HepG2 (cell line): ENCODE measurements at regions not wholly inside any gene's neighbourhood (a gene's known extent, or its start where the extent isn't known, plus 50 kb on each side); places are given as distances from the start of the nearest gene placed in this dataset.

Experiments used
- ATAC-seq: fragments of 200-7000 bp; cut with Tn5 transposase; 3 replicates; pipeline ENCODE4 v1.9.1; 2020; ENCODE audit warnings: mild to moderate bottlenecking, moderate library complexity
- BruUV-seq: library from RNA; stranded (reverse); fragments of 400-500 nt; replicated peaks from 2 replicates; lab custom pipeline; 2021; lab: Mats Ljungman, UMichigan
- CTCF ChIA-PET: fragments of 300-600 bp; formaldehyde crosslinking; extraction: SDS; loops from one replicate; lab custom pipeline; 2021; ENCODE audit warnings: low total read pairs, inconsistent platforms, low intra/inter-chr PET ratio; lab: Yijun Ruan, JAX
- POLR2A ChIA-PET: fragments of 350-600 bp; sonication (Branson Sonifier 250); formaldehyde crosslinking; loops from one replicate; lab custom pipeline; 2020; ENCODE audit warnings: antibody characterized with exemption, inconsistent platforms; lab: Yijun Ruan, JAX
- DNase-seq: peaks from one replicate; pipeline ENCODE4 v3.0.0-alpha.2; 2015; ENCODE audit warnings: low spot score
- FAIRE-seq: peaks from 3 replicates; lab custom pipeline; 2011; peaks lifted over from hg19 to GRCh38; lab: Jason Lieb, UNC
- H2AFZ ChIP-seq: one replicate; pipeline ENCODE4 v1.6.1; 2011; ENCODE audit warnings: low read length, inconsistent platforms
- H3K27ac ChIP-seq: fragments of 300-600 bp; 3 replicates; pipeline ENCODE4 v1.8.0; 2011; ENCODE audit warnings: mixed run types, mild to moderate bottlenecking, mixed read lengths, low read length, inconsistent platforms; ENCODE audit not compliant: insufficient read depth; ENCODE audit errors: extremely low read length
- H3K27me3 ChIP-seq, 2 experiments: fragments of 200-600 bp in 1 of 2; 2 replicates in 1 of 2; 3 replicates in 1 of 2; pipeline versions ENCODE4 v1.6.0 to v1.8.0; 2011; ENCODE audit warnings: low read length in 2 of 2, mild to moderate bottlenecking in 2 of 2, moderate library complexity in 2 of 2, inconsistent platforms in 1 of 2; ENCODE audit not compliant: insufficient read depth in 2 of 2, control insufficient read depth in 1 of 2
- H3K36me3 ChIP-seq, 2 experiments: fragments of 200-600 bp in 1 of 2; replicated peaks in 1 of 2; 2 replicates in 1 of 2; 3 replicates in 1 of 2; pipeline versions ENCODE4 v1.5.1 to v1.8.0; 2011; ENCODE audit warnings: low read length in 2 of 2, inconsistent platforms in 1 of 2; ENCODE audit not compliant: insufficient read depth in 2 of 2, control insufficient read depth in 1 of 2
- H3K4me1 ChIP-seq: 2 replicates; pipeline ENCODE4 v1.5.1; 2012; ENCODE audit warnings: low read length, inconsistent platforms; ENCODE audit not compliant: insufficient read depth
- H3K4me2 ChIP-seq: 2 replicates; pipeline ENCODE4 v1.6.0; 2011; ENCODE audit warnings: low read depth, low read length, inconsistent platforms
- H3K4me3 ChIP-seq, 3 experiments: fragments of 200-600 bp in 1 of 3; sonication (generic), shearing (Covaris generic) in 1 of 3; replicated peaks in 1 of 3; 2 replicates each; pipeline ENCODE4 v1.5.1; 2011 to 2016; ENCODE audit warnings: low read length in 3 of 3, inconsistent platforms in 2 of 3, low read depth in 2 of 3, mild to moderate bottlenecking in 2 of 3, control low read depth in 1 of 3, mixed read lengths in 1 of 3; ENCODE audit not compliant: insufficient read depth in 1 of 3
- H3K79me2 ChIP-seq: one replicate; pipeline ENCODE4 v1.6.1; 2011; ENCODE audit warnings: low read length, inconsistent platforms; ENCODE audit not compliant: insufficient read depth
- H3K9ac ChIP-seq: 2 replicates; pipeline ENCODE4 v1.6.0; 2011; ENCODE audit warnings: mild to moderate bottlenecking, low read depth, low read length, inconsistent platforms; ENCODE audit not compliant: insufficient read depth
- H3K9me3 ChIP-seq: 2 replicates; pipeline ENCODE4 v1.5.1; 2012; ENCODE audit warnings: mild to moderate bottlenecking, low read length
- H4K20me1 ChIP-seq: 2 replicates; pipeline ENCODE4 v1.6.0; 2011; ENCODE audit warnings: inconsistent platforms, mild to moderate bottlenecking, low read length, moderate library complexity; ENCODE audit not compliant: insufficient read depth
- EEA1 ChIP-seq: sonication (generic); formaldehyde crosslinking; IDR thresholded peaks from 2 replicates; pipeline ENCODE4 v1.5.1; 2020; ENCODE audit warnings: mild to moderate bottlenecking, missing genetic modification reagents, borderline replicate concordance
- MAZ ChIP-seq, 2 experiments: sonication (generic) in 1 of 2; formaldehyde crosslinking in 1 of 2; IDR thresholded peaks; 2 replicates each; pipeline versions ENCODE4 v1.5.0 to v1.6.1; 2012 to 2020; ENCODE audit warnings: low read depth in 2 of 2, mild to moderate bottlenecking in 2 of 2, borderline replicate concordance in 1 of 2, improper control_type of control experiment in 1 of 2, low read length in 1 of 2, missing genetic modification reagents in 1 of 2, moderate library complexity in 1 of 2
- RBM22 ChIP-seq: fragments of 200-400 bp; formaldehyde crosslinking; optimal IDR thresholded peaks from 2 replicates; pipeline ENCODE3; 2017; ENCODE audit warnings: mild to moderate bottlenecking, low read length, moderate library complexity
- RBM39 ChIP-seq: fragments of 200-400 bp; formaldehyde crosslinking; IDR thresholded peaks from one replicate; pipeline ENCODE4 v1.6.1; 2018; ENCODE audit warnings: antibody characterized with exemption, mild to moderate bottlenecking, low read depth, low read length; ENCODE audit not compliant: poor library complexity, severe bottlenecking
- REXO4 ChIP-seq: sonication (generic); formaldehyde crosslinking; IDR thresholded peaks from 2 replicates; pipeline ENCODE4 v1.8.0; 2022; ENCODE audit warnings: missing genetic modification reagents, mild to moderate bottlenecking, borderline replicate concordance
- TARDBP ChIP-seq: sonication (generic); formaldehyde crosslinking; IDR thresholded peaks from 2 replicates; pipeline ENCODE4 v1.8.0; 2022; ENCODE audit warnings: mild to moderate bottlenecking, missing genetic modification reagents
- TBL1XR1 ChIP-seq: fragments of 150-350 bp; IDR thresholded peaks from 2 replicates; pipeline ENCODE4 v1.6.1; 2014; ENCODE audit warnings: borderline replicate concordance, low read length; ENCODE audit not compliant: partially characterized antibody
- ZBTB34 ChIP-seq: sonication (generic); formaldehyde crosslinking; IDR thresholded peaks from 2 replicates; pipeline ENCODE4 v1.8.0; 2022; ENCODE audit warnings: mild to moderate bottlenecking, missing genetic modification reagents
- ZMAT5 ChIP-seq: sonication (generic); formaldehyde crosslinking; IDR thresholded peaks from 2 replicates; pipeline ENCODE4 v1.5.0; 2020; ENCODE audit warnings: mild to moderate bottlenecking, low read depth, missing genetic modification reagents, borderline replicate concordance
- ZNF121 ChIP-seq: sonication (generic); formaldehyde crosslinking; IDR thresholded peaks from 2 replicates; pipeline ENCODE4 v1.5.0; 2020; ENCODE audit warnings: mild to moderate bottlenecking, missing genetic modification reagents
- ZNF3 ChIP-seq: IDR thresholded peaks from 2 replicates; pipeline ENCODE4 v1.7.0; 2017; ENCODE audit warnings: inconsistent platforms
- ZNF382 ChIP-seq: sonication (generic); formaldehyde crosslinking; IDR thresholded peaks from 2 replicates; pipeline ENCODE4 v1.5.0; 2020; ENCODE audit warnings: missing genetic modification reagents, mild to moderate bottlenecking, borderline replicate concordance
- ZNF550 ChIP-seq: sonication (generic); formaldehyde crosslinking; IDR thresholded peaks from 2 replicates; pipeline ENCODE4 v1.4.0; 2020; ENCODE audit warnings: mild to moderate bottlenecking, missing genetic modification reagents, borderline replicate concordance
- ZNF557 ChIP-seq: sonication (generic); formaldehyde crosslinking; IDR thresholded peaks from 2 replicates; pipeline ENCODE4 v1.4.0; 2020; ENCODE audit warnings: missing genetic modification reagents
- ZNF839 ChIP-seq: sonication (generic); formaldehyde crosslinking; IDR thresholded peaks from 2 replicates; pipeline ENCODE4 v1.4.0; 2020; ENCODE audit warnings: missing genetic modification reagents, mild to moderate bottlenecking, borderline replicate concordance
- WGBS: methylation state at CpG from one replicate; pipeline ENCODE4 v1.1.6; 2017; ENCODE audit warnings: low lambda C conversion rate; 5-methylcytosine and 5-hydroxymethylcytosine counted together
- in situ Hi-C: cut with HindIII; loops from 2 replicates; pipeline ENCODE4 v1.10.0; 2017; ENCODE audit warnings: low pct_unique_long_range_greater_than_20kb; ENCODE audit not compliant: extremely low pct_ligation_motif_present
- intact Hi-C: fragments of 100-400 bp; cut with micrococcal nuclease; formaldehyde crosslinking; loops from one replicate; pipeline ENCODE4 v1.10.0; 2022; ENCODE audit not compliant: unreplicated experiment
- TF ChIP-seq, protein P1 (sequence below): sonication (generic); formaldehyde crosslinking; IDR thresholded peaks from 2 replicates; pipeline ENCODE4 v1.8.0; 2022; ENCODE audit warnings: missing genetic modification reagents, mild to moderate bottlenecking, moderate library complexity, borderline replicate concordance
- TF ChIP-seq, protein P2 (sequence below): sonication (generic); formaldehyde crosslinking; IDR thresholded peaks from 2 replicates; pipeline ENCODE4 v1.4.0; 2020; ENCODE audit warnings: low read depth, mild to moderate bottlenecking, missing genetic modification reagents

DNA sequence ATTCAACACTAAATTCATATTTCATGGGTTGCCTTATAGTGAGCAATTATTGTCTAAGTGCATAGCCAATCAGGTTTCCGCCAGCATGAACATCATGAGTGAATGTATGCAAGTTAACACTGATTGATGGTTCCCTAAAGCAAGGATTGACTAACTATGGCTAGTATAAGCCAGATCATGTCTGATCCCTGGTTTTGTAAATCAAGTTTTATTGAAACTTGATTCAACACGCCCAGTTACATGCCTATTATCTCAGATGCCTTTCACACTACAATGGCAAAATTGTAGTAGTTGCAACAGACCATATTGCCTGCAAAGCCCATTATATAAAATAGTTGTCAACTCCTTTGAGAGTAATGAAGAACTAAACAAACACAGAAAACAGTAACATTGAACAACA, 1127.4 kb downstream of the NCAM2 start:
- Histone ChIP-seq H3K4me3 (no peak overlapping the region), H3K36me3 (no peaks in the 10 kb centered on the region), H3K27ac (no peak overlapping the region), H4K20me1 (no peaks in the 10 kb centered on the region), H2AFZ (no peak overlapping the region), H3K27me3 (no peaks in the 10 kb centered on the region), H3K79me2 (no peaks in the 10 kb centered on the region), H3K9ac (no peak overlapping the region), H3K9me3 (peaks cover 72% of the 10 kb centered on the region), H3K4me1 (no peaks in the 10 kb centered on the region), H3K4me2 (no peak overlapping the region)
- ChIA-PET POLR2A (no interaction called here), CTCF (no interaction called here)
- TF ChIP-seq ZNF121 (CRISPR knock-in tag) (no peak), ZNF557 (no peak), MAZ (IDR thresholded peaks at IDR 0.05; ENCODE audit: borderline replicate concordance, low read depth, low read length) (no peak), MAZ (CRISPR knock-in tag; IDR thresholded peaks at IDR 0.05; ENCODE audit: low read depth) (no peak), ZNF382 (CRISPR knock-in tag) (no peak), EEA1 (no peak), RBM22 (no peak), ZNF550 (CRISPR knock-in tag) (no peak), ZNF839 (CRISPR knock-in tag) (no peak), ZBTB34 (CRISPR knock-in tag) (no peak), TBL1XR1 (no peak), REXO4 (CRISPR knock-in tag) (no peak), ZMAT5 (no peak), ZNF3 (CRISPR knock-in tag) (no peak), RBM39 (no peak), TARDBP (no peak)
- TF ChIP-seq, protein P1, sequence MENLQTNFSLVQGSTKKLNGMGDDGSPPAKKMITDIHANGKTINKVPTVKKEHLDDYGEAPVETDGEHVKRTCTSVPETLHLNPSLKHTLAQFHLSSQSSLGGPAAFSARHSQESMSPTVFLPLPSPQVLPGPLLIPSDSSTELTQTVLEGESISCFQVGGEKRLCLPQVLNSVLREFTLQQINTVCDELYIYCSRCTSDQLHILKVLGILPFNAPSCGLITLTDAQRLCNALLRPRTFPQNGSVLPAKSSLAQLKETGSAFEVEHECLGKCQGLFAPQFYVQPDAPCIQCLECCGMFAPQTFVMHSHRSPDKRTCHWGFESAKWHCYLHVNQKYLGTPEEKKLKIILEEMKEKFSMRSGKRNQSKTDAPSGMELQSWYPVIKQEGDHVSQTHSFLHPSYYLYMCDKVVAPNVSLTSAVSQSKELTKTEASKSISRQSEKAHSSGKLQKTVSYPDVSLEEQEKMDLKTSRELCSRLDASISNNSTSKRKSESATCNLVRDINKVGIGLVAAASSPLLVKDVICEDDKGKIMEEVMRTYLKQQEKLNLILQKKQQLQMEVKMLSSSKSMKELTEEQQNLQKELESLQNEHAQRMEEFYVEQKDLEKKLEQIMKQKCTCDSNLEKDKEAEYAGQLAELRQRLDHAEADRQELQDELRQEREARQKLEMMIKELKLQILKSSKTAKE (CRISPR knock-in tag) = no peak
- TF ChIP-seq, protein P2, sequence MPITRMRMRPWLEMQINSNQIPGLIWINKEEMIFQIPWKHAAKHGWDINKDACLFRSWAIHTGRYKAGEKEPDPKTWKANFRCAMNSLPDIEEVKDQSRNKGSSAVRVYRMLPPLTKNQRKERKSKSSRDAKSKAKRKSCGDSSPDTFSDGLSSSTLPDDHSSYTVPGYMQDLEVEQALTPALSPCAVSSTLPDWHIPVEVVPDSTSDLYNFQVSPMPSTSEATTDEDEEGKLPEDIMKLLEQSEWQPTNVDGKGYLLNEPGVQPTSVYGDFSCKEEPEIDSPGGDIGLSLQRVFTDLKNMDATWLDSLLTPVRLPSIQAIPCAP = no peak
- no peak for ATAC-seq
- no peak for FAIRE-seq
- in situ Hi-C loops = no loop called here
- intact Hi-C loops = no loop called here
- no TSS peak for BruUV-seq
- DNase-seq = no peak
- 7% methylated on average over 2 of the region's 2 CpGs for WGBS
